ENCODE measurements at regions not wholly inside any gene's neighbourhood (a gene's known extent, or its start where the extent isn't known, plus 50 kb on each side); places are given as distances from the start of the nearest gene placed in this dataset.

GRCh38 chr6:97639702-97640101 is 356.7 kb upstream of the MMS22L start:
- Histone ChIP-seq H3F3A (replicated peaks; ENCODE audit: insufficient read depth) (peaks cover 3% of the 10 kb centered on the region), H3K9ac (no peak overlapping the region), H3K36me3 (replicated peaks in 1 of 2; ENCODE audit: control insufficient read depth in 1 of 2, insufficient read depth in 2 of 2, low read length in 1 of 2) (no peaks in the 10 kb centered on the region), H4K20me1 (ENCODE audit: insufficient read depth) (no peaks in the 10 kb centered on the region), H3K79me2 (ENCODE audit: insufficient read depth) (no peaks in the 10 kb centered on the region), H3K4me3 (ENCODE audit: low read depth in 2 of 2, low read length in 1 of 2) (no peak overlapping the region), H3K4me2 (no peak overlapping the region), H3K27ac (ENCODE audit: low read depth in 2 of 2, low read length in 1 of 2) (no peak overlapping the region), H2AFZ (ENCODE audit: low read depth) (no peak overlapping the region), H3K27me3 (ENCODE audit: insufficient read depth) (no peaks in the 10 kb centered on the region), H3K4me1 (ENCODE audit: control insufficient read depth in 1 of 2, insufficient read depth in 2 of 2, low read depth in 1 of 2, low read length in 1 of 2) (no peaks in the 10 kb centered on the region; a peak in 1 of 4 replicates), H3K9me3 (peaks cover 8% of the 10 kb centered on the region), H3K9me2 (no peaks in the 10 kb centered on the region)
- TF ChIP-seq FOXJ3 (CRISPR knock-in tag; IDR thresholded peaks at IDR 0.05) (no peak), TAF1 (IDR thresholded peaks at IDR 0.05; ENCODE audit: borderline replicate concordance, low read depth, low read length) (no peak), CHD2 (IDR thresholded peaks at IDR 0.05; ENCODE audit: low read length, partially characterized antibody) (no peak), RCOR1 (IDR thresholded peaks at IDR 0.05; ENCODE audit: low read length) (no peak), YY1 (IDR thresholded peaks at IDR 0.05; ENCODE audit: low read depth) (no peak), RAD21 (IDR thresholded peaks at IDR 0.05; ENCODE audit: low read length) (no peak), EP300 (IDR thresholded peaks at IDR 0.05; ENCODE audit: borderline replicate concordance in 1 of 2, low read depth in 1 of 2, low read length in 1 of 2) (no peak), ZBTB33 (IDR thresholded peaks at IDR 0.05; ENCODE audit: borderline replicate concordance, low read depth) (no peak), FOXM1 (IDR thresholded peaks at IDR 0.05; ENCODE audit: low read depth) (no peak), FOSL2 (IDR thresholded peaks at IDR 0.05; ENCODE audit: borderline replicate concordance, low read depth) (no peak), PBX3 (IDR thresholded peaks at IDR 0.05) (no peak), IRF3 (IDR thresholded peaks at IDR 0.05; ENCODE audit: low read depth, low read length) (no peak)
- CTCF ChIA-PET: interaction anchor here (0.7 kb wide), 1 partner anchor 142 kb away, joined by 3 read pairs; no protein-coding TSS in a partner anchor
- WGBS (ENCODE audit: low lambda C conversion rate): 79% methylated on average over 1 of the region's 1 CpG
- DNase-seq: no peak
- POLR2A ChIA-PET: no interaction called here

GRCh38 chr6:97644353-97644752 is 361.3 kb upstream of the MMS22L start:
- 14% methylated on average over 2 of the region's 2 CpGs for WGBS (ENCODE audit: low lambda C conversion rate)

More at GRCh38 chr6:97644353-97644752, 361.3 kb upstream of the MMS22L start:
- Histone ChIP-seq H3K4me3 (ENCODE audit: low read depth in 2 of 2, low read length in 1 of 2) (no peak overlapping the region), H3K9ac (no peak overlapping the region), H3K4me2 (no peak overlapping the region), H3K4me1 (ENCODE audit: control insufficient read depth in 1 of 2, insufficient read depth in 2 of 2, low read depth in 1 of 2, low read length in 1 of 2) (no peaks in the 10 kb centered on the region; a peak in 1 of 4 replicates), H3K27ac (ENCODE audit: low read depth in 2 of 2, low read length in 1 of 2) (no peak overlapping the region), H3F3A (replicated peaks; ENCODE audit: insufficient read depth) (no peaks in the 10 kb centered on the region), H3K9me2 (no peaks in the 10 kb centered on the region), H4K20me1 (ENCODE audit: insufficient read depth) (no peaks in the 10 kb centered on the region), H2AFZ (ENCODE audit: low read depth) (peak overlapping the region; percentile 4; the same call in 1 of the 2 replicates), H3K9me3 (peaks cover under 1% of the 10 kb centered on the region), H3K27me3 (ENCODE audit: insufficient read depth) (no peaks in the 10 kb centered on the region), H3K36me3 (replicated peaks in 1 of 2; ENCODE audit: control insufficient read depth in 1 of 2, insufficient read depth in 2 of 2, low read length in 1 of 2) (no peaks in the 10 kb centered on the region), H3K79me2 (ENCODE audit: insufficient read depth) (no peaks in the 10 kb centered on the region)
- POLR2A ChIA-PET: no interaction called here
- CTCF ChIA-PET: no interaction called here
- TF ChIP-seq SMC3 (IDR thresholded peaks at IDR 0.05; ENCODE audit: low read depth, low read length) (no peak), GATA2 (CRISPR knock-in tag; IDR thresholded peaks at IDR 0.05) (peak; percentile 42; the same call in 1 of the 2 replicates)
- peak; percentile 29 for DNase-seq
